A549 (cell line): ENCODE measurements at regions not wholly inside any gene's neighbourhood (a gene's known extent, or its start where the extent isn't known, plus 50 kb on each side); places are given as distances from the start of the nearest gene placed in this dataset.
"Not testable (repeated sequence)": the region's sequence is repeated elsewhere in the genome, so short reads cannot be mapped to it uniquely, and the experiment has no call there.

Experiments used
- ATAC-seq, 2 experiments: fragments of 200-7000 bp in 1 of 2; fragments of >200 bp in 1 of 2; cut with Nextera tagmentation in 1 of 2; cut with Tn5 transposase in 1 of 2; 3 replicates each; pipeline versions ENCODE4 v1.8.0 to v1.9.1; 2018 to 2020; ENCODE audit warnings: mild to moderate bottlenecking in 1 of 2, moderate library complexity in 1 of 2
- CTCF ChIA-PET: fragments of 300-600 bp; sonication (Branson Sonifier 250); formaldehyde crosslinking; extraction: SDS; loops from one replicate; lab custom pipeline; 2021; ENCODE audit warnings: antibody characterized with exemption, inconsistent platforms; lab: Yijun Ruan, JAX
- POLR2A ChIA-PET: fragments of 350-600 bp; formaldehyde crosslinking; extraction: SDS; loops from one replicate; lab custom pipeline; 2021; ENCODE audit warnings: antibody characterized with exemption, inconsistent platforms; lab: Yijun Ruan, JAX
- DNase-seq, 2 experiments: peaks; one replicate each; pipeline versions ENCODE4 v3.0.0 to v3.0.0-alpha.2; 2011 to 2016; ENCODE audit warnings: low read depth in 1 of 2, low spot score in 1 of 2
- FAIRE-seq: peaks from 2 replicates; lab custom pipeline; 2011; peaks lifted over from hg19 to GRCh38; lab: Jason Lieb, UNC
- H3K27ac ChIP-seq, 2 experiments: fragments of >200 bp; sonication (Bioruptor Twin); formaldehyde crosslinking; 3 replicates each; pipeline ENCODE4 v1.5.1; 2016 to 2017
- H3K4me1 ChIP-seq: fragments of >200 bp; sonication (Bioruptor Twin); formaldehyde crosslinking; 3 replicates; pipeline ENCODE4 v1.6.1; 2016
- H3K4me2 ChIP-seq: fragments of >200 bp; sonication (Bioruptor Twin); formaldehyde crosslinking; 3 replicates; pipeline ENCODE4 v1.6.1; 2016
- H3K4me3 ChIP-seq: fragments of >200 bp; sonication (Bioruptor Twin); formaldehyde crosslinking; 3 replicates; pipeline ENCODE4 v1.5.1; 2016
- H3K9me3 ChIP-seq: fragments of >200 bp; sonication (Bioruptor Twin); formaldehyde crosslinking; 3 replicates; pipeline ENCODE4 v1.6.1; 2016
- BHLHE40 ChIP-seq: IDR thresholded peaks from 2 replicates; pipeline ENCODE4 v1.6.1; 2012; ENCODE audit warnings: low read depth, low read length, inconsistent platforms
- CBX2 ChIP-seq: fragments of 200-600 bp; sonication (generic); IDR thresholded peaks from 2 replicates; pipeline ENCODE4 v1.6.1; 2016; ENCODE audit warnings: low read depth, mild to moderate bottlenecking, borderline replicate concordance
- CEBPB ChIP-seq, 2 experiments: fragments of >200 bp in 1 of 2; sonication (Bioruptor Twin) in 1 of 2; formaldehyde crosslinking in 1 of 2; IDR thresholded peaks; 2 replicates each; pipeline ENCODE4 v1.6.1; 2012 to 2016
- CHD4 ChIP-seq: fragments of 200-600 bp; sonication (generic); IDR thresholded peaks from 2 replicates; pipeline ENCODE4 v1.6.1; 2016; ENCODE audit warnings: antibody characterized with exemption, mild to moderate bottlenecking, borderline replicate concordance
- EHMT2 ChIP-seq: fragments of 200-600 bp; sonication (generic); IDR thresholded peaks from 2 replicates; pipeline ENCODE4 v1.6.1; 2016; ENCODE audit warnings: antibody characterized with exemption, low read depth, mild to moderate bottlenecking, moderate library complexity
- EP300 ChIP-seq, 2 experiments: fragments of >200 bp; sonication (Bioruptor Twin); formaldehyde crosslinking; IDR thresholded peaks; 2 replicates in 1 of 2; 3 replicates in 1 of 2; pipeline ENCODE4 v1.6.1; 2016 to 2017
- ESRRA ChIP-seq: fragments of 150-350 bp; IDR thresholded peaks from 2 replicates; pipeline ENCODE4 v1.6.1; 2014; ENCODE audit warnings: mild to moderate bottlenecking, low read length, borderline replicate concordance
- FOXS1 ChIP-seq: fragments of 250-450 bp; sonication (Bioruptor Pico); IDR thresholded peaks from 2 replicates; pipeline ENCODE4 v1.5.0; 2020; ENCODE audit warnings: mild to moderate bottlenecking, moderate library complexity
- GATA3 ChIP-seq: IDR thresholded peaks from 2 replicates; pipeline ENCODE4 v1.6.1; 2012; ENCODE audit warnings: borderline replicate concordance
- HDAC2 ChIP-seq: fragments of 200-600 bp; sonication (generic); IDR thresholded peaks from 2 replicates; pipeline ENCODE4 v1.6.1; 2016
- HOXB13 ChIP-seq: fragments of 250-450 bp; sonication (Bioruptor Pico); IDR thresholded peaks from 2 replicates; pipeline ENCODE4 v1.5.0; 2020; ENCODE audit warnings: low read depth, mild to moderate bottlenecking, moderate library complexity
- JUNB ChIP-seq: fragments of >200 bp; sonication (Bioruptor Twin); formaldehyde crosslinking; IDR thresholded peaks from 2 replicates; pipeline ENCODE4 v1.6.1; 2016
- KDM5A ChIP-seq: fragments of 200-600 bp; sonication (generic); IDR thresholded peaks from 2 replicates; pipeline ENCODE4 v1.6.1; 2016; ENCODE audit warnings: antibody characterized with exemption, mild to moderate bottlenecking
- MAZ ChIP-seq: fragments of 150-350 bp; IDR thresholded peaks from 2 replicates; pipeline ENCODE4 v1.6.1; 2014; ENCODE audit warnings: antibody characterized with exemption, low read depth, low read length, borderline replicate concordance
- NFE2L2 ChIP-seq: fragments of 150-350 bp; conservative IDR thresholded peaks from 2 replicates; pipeline ENCODE4 v1.6.1; 2014; ENCODE audit warnings: low read length
- NPAS2 ChIP-seq: fragments of 250-450 bp; sonication (Bioruptor Pico); IDR thresholded peaks from 2 replicates; pipeline ENCODE4 v1.8.0; 2022; ENCODE audit warnings: mild to moderate bottlenecking, moderate library complexity, borderline replicate concordance
- NR3C1 ChIP-seq: fragments of >200 bp; sonication (Bioruptor Twin); formaldehyde crosslinking; IDR thresholded peaks from 3 replicates; pipeline ENCODE4 v1.6.1; 2017
- POLR2A ChIP-seq: IDR thresholded peaks from 2 replicates; pipeline ENCODE4 v1.6.1; 2012; ENCODE audit warnings: mild to moderate bottlenecking, low read length
- RFX5 ChIP-seq: fragments of 450-650 bp; IDR thresholded peaks from 2 replicates; pipeline ENCODE4 v1.7.1; 2014; ENCODE audit warnings: antibody characterized with exemption, mild to moderate bottlenecking, moderate library complexity
- RNF2 ChIP-seq: fragments of 200-600 bp; sonication (generic); IDR thresholded peaks from 2 replicates; pipeline ENCODE4 v1.6.1; 2016; ENCODE audit warnings: low read depth, mild to moderate bottlenecking, antibody characterized with exemption, moderate library complexity, borderline replicate concordance
- TFCP2L1 ChIP-seq: fragments of 250-450 bp; sonication (Bioruptor Pico); IDR thresholded peaks from 2 replicates; pipeline ENCODE4 v1.5.0; 2021; ENCODE audit warnings: mild to moderate bottlenecking
- TP53 ChIP-seq: fragments of 250-450 bp; sonication (Bioruptor Pico); IDR thresholded peaks from 2 replicates; pipeline ENCODE4 v1.5.0; 2021; ENCODE audit warnings: mild to moderate bottlenecking, moderate library complexity
- ZC3H11A ChIP-seq: fragments of 450-650 bp; IDR thresholded peaks from 2 replicates; pipeline ENCODE4 v1.6.1; 2014; ENCODE audit warnings: antibody characterized with exemption, mild to moderate bottlenecking
- ZNF302 ChIP-seq: fragments of 250-450 bp; sonication (Bioruptor Pico); IDR thresholded peaks from 2 replicates; pipeline ENCODE4 v1.9.0; 2021; ENCODE audit warnings: inconsistent platforms, mild to moderate bottlenecking, moderate library complexity
- ZSCAN20 ChIP-seq: fragments of 250-450 bp; sonication (Bioruptor Pico); IDR thresholded peaks from 2 replicates; pipeline ENCODE4 v1.8.0; 2022; ENCODE audit warnings: mild to moderate bottlenecking, moderate library complexity
- WGBS: methylation state at CpG from one replicate; pipeline ENCODE4 v1.1.6; 2017; ENCODE audit errors: missing lambda C conversion rate; 5-methylcytosine and 5-hydroxymethylcytosine counted together
- TF ChIP-seq, protein P1 (sequence below): fragments of 450-650 bp; IDR thresholded peaks from 2 replicates; pipeline ENCODE4 v1.6.1; 2014; ENCODE audit warnings: antibody characterized with exemption
- TF ChIP-seq, protein P2 (sequence below): fragments of 250-450 bp; sonication (Bioruptor Pico); IDR thresholded peaks from 2 replicates; pipeline ENCODE4 v1.5.0; 2020; ENCODE audit warnings: low read depth, mild to moderate bottlenecking, moderate library complexity
- TF ChIP-seq, protein P3 (sequence below): fragments of 150-350 bp; IDR thresholded peaks from 2 replicates; pipeline ENCODE4 v1.6.1; 2014; ENCODE audit warnings: low read depth, mild to moderate bottlenecking, low read length
- TF ChIP-seq, protein P4 (sequence below): IDR thresholded peaks from 2 replicates; pipeline ENCODE4 v1.6.1; 2012

DNA sequence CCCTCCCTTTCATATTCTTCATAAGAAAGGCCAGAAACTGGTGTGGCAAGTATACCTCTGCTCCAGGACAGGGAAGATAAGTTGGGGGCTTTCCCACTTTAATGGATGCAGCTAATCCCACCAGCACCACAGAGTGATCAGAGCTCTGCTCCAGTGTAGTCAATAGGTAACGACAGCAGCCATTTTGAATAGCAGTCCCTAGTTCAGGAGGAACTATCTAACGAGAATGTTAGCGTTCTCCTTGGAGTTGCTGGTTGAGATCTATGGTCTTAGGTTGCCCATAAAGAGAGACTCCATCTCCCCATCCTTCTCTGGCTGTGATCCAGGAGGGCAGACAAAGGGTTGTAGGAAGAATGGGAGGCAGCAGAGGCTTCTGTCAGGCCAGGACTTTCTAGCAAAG is 64.0 kb upstream of the CCDC90B start:
- no peak for DNase-seq
- H3K4me3 ChIP-seq, result no peak overlapping the region
- no peak overlapping the region for H3K27ac ChIP-seq
- H3K4me1 ChIP-seq, result no peaks in the 10 kb centered on the region
- H3K4me2 ChIP-seq, result no peak overlapping the region
- no peaks in the 10 kb centered on the region for H3K9me3 ChIP-seq
- no peak for FAIRE-seq
- TF ChIP-seq ZSCAN20 (CRISPR knock-in tag) (no peak), NPAS2 (CRISPR knock-in tag) (no peak), EHMT2 (no peak), GATA3 (no peak), BHLHE40 (no peak), HDAC2 (no peak), TFCP2L1 (CRISPR knock-in tag) (no peak), RNF2 (no peak), ESRRA (no peak), ZNF302 (CRISPR knock-in tag) (no peak), TP53 (CRISPR knock-in tag) (no peak), POLR2A (no peak), KDM5A (no peak), RFX5 (no peak), NFE2L2 (no peak)
- TF ChIP-seq, protein P1, sequence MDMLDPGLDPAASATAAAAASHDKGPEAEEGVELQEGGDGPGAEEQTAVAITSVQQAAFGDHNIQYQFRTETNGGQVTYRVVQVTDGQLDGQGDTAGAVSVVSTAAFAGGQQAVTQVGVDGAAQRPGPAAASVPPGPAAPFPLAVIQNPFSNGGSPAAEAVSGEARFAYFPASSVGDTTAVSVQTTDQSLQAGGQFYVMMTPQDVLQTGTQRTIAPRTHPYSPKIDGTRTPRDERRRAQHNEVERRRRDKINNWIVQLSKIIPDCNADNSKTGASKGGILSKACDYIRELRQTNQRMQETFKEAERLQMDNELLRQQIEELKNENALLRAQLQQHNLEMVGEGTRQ, result no peak
- TF ChIP-seq, protein P2, sequence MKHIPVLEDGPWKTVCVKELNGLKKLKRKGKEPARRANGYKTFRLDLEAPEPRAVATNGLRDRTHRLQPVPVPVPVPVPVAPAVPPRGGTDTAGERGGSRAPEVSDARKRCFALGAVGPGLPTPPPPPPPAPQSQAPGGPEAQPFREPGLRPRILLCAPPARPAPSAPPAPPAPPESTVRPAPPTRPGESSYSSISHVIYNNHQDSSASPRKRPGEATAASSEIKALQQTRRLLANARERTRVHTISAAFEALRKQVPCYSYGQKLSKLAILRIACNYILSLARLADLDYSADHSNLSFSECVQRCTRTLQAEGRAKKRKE, result no peak
- ChIA-PET POLR2A (no interaction called here), CTCF (no interaction called here)
- WGBS, result 31% methylated on average over 3 of the region's 3 CpGs
- ATAC-seq, result no peak

DNA sequence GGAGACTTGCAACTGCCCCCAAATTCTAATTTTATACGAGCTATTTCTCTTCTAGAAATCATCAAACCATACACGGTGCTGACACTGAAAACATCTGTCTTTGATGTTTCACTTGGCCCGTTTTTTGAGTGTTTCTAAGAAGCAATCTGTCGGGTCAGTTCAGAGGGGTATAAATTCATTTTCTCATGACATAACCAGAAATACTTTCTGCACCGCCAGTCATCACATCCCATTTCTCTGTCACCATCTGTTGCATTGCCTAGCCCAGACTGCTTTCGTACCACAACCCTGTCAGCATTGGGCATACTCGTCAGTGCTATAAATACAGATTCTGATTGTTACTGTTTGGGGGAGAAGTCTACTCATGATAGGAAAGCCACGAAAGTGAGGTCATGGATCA is 63.1 kb upstream of the CCDC90B start:
- Histone ChIP-seq H3K27ac (no peak overlapping the region), H3K4me1 (no peaks in the 10 kb centered on the region), H3K4me3 (no peak overlapping the region), H3K9me3 (no peaks in the 10 kb centered on the region), H3K4me2 (no peak overlapping the region)
- ATAC-seq (no peak), FAIRE-seq (no peak), DNase-seq (no peak)
- CTCF ChIA-PET, result no interaction called here
- POLR2A ChIA-PET, result no interaction called here
- 9% methylated on average over 8 of the region's 8 CpGs for WGBS
- TF ChIP-seq TP53 (CRISPR knock-in tag), result no peak
- TF ChIP-seq FOXS1, result no peak
- TF ChIP-seq ZC3H11A, result no peak
- no peak for TF ChIP-seq JUNB
- TF ChIP-seq, protein P2, result no peak
- TF ChIP-seq MAZ, result no peak
- TF ChIP-seq CHD4, result no peak
- TF ChIP-seq EHMT2, result no peak
- TF ChIP-seq HOXB13 (CRISPR knock-in tag), result no peak
- TF ChIP-seq EP300 (IDR thresholded peaks at IDR 0.05), result no peak
- TF ChIP-seq, protein P3, sequence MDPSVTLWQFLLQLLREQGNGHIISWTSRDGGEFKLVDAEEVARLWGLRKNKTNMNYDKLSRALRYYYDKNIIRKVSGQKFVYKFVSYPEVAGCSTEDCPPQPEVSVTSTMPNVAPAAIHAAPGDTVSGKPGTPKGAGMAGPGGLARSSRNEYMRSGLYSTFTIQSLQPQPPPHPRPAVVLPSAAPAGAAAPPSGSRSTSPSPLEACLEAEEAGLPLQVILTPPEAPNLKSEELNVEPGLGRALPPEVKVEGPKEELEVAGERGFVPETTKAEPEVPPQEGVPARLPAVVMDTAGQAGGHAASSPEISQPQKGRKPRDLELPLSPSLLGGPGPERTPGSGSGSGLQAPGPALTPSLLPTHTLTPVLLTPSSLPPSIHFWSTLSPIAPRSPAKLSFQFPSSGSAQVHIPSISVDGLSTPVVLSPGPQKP, result no peak
- TF ChIP-seq RNF2, result no peak
- no peak for TF ChIP-seq CBX2
- no peak for TF ChIP-seq GATA3
- TF ChIP-seq, protein P4, sequence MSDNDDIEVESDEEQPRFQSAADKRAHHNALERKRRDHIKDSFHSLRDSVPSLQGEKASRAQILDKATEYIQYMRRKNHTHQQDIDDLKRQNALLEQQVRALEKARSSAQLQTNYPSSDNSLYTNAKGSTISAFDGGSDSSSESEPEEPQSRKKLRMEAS, result no peak
- TF ChIP-seq BHLHE40, result no peak
- TF ChIP-seq CEBPB (IDR thresholded peaks at IDR 0.05), result no peak
- no peak for TF ChIP-seq NR3C1
- TF ChIP-seq, protein P1, result no peak
- no peak for TF ChIP-seq POLR2A

DNA sequence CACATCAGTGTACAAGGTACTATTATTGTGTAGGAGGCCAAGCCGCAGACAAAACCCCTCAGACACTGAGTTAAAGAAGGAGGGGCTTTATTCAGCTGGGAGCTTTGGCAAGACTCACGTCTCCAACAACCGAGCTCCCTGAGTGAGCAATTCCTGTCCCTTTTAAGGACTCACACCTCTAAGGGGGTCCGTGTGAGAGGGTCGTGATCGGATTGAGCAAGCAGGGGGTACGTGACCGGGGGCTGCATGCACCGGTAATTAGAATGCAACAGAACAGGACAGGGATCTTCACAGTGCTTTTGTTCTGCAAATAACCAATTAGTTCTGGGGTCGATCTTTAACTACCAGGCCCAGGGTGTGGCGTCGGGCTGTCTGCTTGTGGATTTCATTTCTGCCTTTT is 60.5 kb upstream of the CCDC90B start:
- FAIRE-seq, POLR2A ChIA-PET, DNase-seq, H3K4me3 ChIP-seq, H3K4me2 ChIP-seq, H3K27ac ChIP-seq, ATAC-seq, H3K4me1 ChIP-seq, H3K9me3 ChIP-seq: not testable (repeated sequence)
- 17% methylated on average over 12 of the region's 12 CpGs for WGBS
- CTCF ChIA-PET, result interaction anchor here (0.6 kb wide), 1 partner anchor 213 kb away, joined by 3 read pairs; no protein-coding TSS in a partner anchor

DNA sequence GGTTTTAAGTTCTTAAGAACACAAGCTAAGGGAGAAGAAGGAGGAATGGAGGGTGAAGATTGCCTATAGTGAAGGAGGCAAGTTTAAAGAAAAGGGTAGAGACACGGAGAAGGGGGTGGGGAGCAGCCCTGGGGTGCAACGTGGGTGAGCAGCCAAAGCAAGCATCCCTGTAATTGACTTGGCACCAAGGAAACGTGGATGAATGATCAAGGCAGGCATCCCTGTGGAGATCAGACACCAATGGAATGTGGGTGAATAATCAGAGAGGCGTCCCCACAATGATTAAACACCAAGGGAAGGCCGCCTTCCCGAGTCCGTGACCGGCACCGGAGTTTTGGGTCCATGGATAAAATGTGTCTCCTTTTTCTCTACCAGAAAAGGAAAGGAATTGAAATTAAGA is 58.4 kb upstream of the CCDC90B start:
- H3K9me3 ChIP-seq, DNase-seq, H3K4me1 ChIP-seq, H3K27ac ChIP-seq, H3K4me3 ChIP-seq, CTCF ChIA-PET, H3K4me2 ChIP-seq, ATAC-seq, POLR2A ChIA-PET, FAIRE-seq: not testable (repeated sequence)
- WGBS, result 41% methylated on average over 9 of the region's 9 CpGs
